Vagina (tissue), 2 donors: ENCODE measurements at regions not wholly inside any gene's neighbourhood (a gene's known extent, or its start where the extent isn't known, plus 50 kb on each side); places are given as distances from the start of the nearest gene placed in this dataset.

Experiments used
- CTCF ChIP-seq, 3 experiments: fragments of 450-650 bp in 2 of 3; fragments of 200-600 bp in 1 of 3; sonication (generic) in 1 of 3; IDR thresholded peaks; one replicate each; pipeline ENCODE4 v1.5.1; 2017 to 2019; ENCODE audit warnings: antibody characterized with exemption in 3 of 3, mild to moderate bottlenecking in 2 of 3, moderate library complexity in 2 of 3
- POLR2AphosphoS5 ChIP-seq, 2 donors: sonication (generic); formaldehyde crosslinking; IDR thresholded peaks; one replicate each; pipeline ENCODE4 v1.9.0; 2017; ENCODE audit warnings: antibody characterized with exemption in 2 of 2, mild to moderate bottlenecking in 2 of 2, low read depth in 1 of 2; ENCODE audit not compliant: insufficient read depth in 1 of 2

DNA sequence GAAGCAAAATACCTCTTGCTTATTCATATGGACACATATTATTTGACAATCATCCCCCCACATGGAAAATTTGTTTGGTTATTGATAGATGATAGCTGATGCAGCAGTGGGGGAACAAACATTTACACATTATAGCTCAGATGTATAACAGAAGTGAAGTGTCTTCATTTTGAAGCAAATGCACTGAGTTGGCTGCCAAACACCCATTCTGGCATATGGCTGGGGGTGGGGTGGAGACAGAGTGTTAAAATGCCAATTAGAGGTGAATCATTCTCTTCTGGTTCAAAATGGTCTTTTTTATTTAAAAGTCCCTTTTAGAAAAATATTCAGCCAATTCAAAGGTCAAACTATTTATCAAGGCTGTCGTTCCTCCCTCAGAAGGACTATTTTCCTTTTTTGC lies 157.3 kb upstream of the TRPC6 start:
- TF ChIP-seq CTCF (IDR thresholded peaks at IDR 0.05) (no peak), POLR2AphosphoS5 (IDR thresholded peaks at IDR 0.05; ENCODE audit: insufficient read depth in 1 of 2, low read depth in 1 of 2) (no peak)
